ENCODE measurements at regions not wholly inside any gene's neighbourhood (a gene's known extent, or its start where the extent isn't known, plus 50 kb on each side); places are given as distances from the start of the nearest gene placed in this dataset.

DNA sequence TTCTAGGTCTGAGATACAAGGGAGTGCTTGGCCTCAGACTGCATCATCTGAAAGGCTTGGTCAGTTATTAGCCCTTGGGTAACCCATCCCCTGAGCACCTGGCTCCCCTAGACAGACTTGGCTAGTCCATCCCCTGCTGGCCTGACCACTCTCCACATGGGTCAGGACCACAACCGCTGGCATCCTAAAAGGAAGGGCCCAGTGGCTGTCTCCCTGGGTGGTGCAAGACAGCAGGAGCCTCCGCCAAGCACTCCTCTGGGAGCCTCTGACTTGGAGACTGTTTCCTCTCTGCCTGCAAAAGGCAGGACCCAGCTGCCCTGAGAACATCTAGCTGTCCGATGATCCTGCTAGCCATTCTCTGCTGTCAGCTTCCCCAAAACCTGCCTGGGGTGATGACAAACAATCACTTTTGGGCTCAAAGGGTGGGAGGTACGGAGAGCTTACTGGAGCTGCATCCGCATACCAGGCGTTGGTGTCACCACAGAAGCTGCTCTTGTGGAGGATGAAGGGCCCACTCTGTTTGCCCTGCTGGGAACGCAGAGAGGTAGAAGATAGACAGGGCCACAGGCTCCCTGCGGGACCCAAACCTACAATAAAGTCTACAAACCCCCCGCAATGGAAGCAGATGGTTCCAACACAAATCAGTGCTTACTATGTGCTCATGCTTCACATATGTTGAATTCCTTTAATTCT is 108.0 kb upstream of the PRR20G start:
- TF ChIP-seq, protein P1, sequence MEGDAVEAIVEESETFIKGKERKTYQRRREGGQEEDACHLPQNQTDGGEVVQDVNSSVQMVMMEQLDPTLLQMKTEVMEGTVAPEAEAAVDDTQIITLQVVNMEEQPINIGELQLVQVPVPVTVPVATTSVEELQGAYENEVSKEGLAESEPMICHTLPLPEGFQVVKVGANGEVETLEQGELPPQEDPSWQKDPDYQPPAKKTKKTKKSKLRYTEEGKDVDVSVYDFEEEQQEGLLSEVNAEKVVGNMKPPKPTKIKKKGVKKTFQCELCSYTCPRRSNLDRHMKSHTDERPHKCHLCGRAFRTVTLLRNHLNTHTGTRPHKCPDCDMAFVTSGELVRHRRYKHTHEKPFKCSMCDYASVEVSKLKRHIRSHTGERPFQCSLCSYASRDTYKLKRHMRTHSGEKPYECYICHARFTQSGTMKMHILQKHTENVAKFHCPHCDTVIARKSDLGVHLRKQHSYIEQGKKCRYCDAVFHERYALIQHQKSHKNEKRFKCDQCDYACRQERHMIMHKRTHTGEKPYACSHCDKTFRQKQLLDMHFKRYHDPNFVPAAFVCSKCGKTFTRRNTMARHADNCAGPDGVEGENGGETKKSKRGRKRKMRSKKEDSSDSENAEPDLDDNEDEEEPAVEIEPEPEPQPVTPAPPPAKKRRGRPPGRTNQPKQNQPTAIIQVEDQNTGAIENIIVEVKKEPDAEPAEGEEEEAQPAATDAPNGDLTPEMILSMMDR (IDR thresholded peaks at IDR 0.05): no peak
- TF ChIP-seq POLR2A (IDR thresholded peaks at IDR 0.05): no peak
